GM23338 (cell line): ENCODE measurements at regions not wholly inside any gene's neighbourhood (a gene's known extent, or its start where the extent isn't known, plus 50 kb on each side); places are given as distances from the start of the nearest gene placed in this dataset.

Source experiments
- ATAC-seq: fragments of 200-7000 bp; cut with Tn5 transposase; 3 replicates; pipeline ENCODE4 v1.9.1; 2020
- DNase-seq: peaks from one replicate; pipeline ENCODE4 v3.0.0-alpha.2; 2015; ENCODE audit warnings: low spot score
- H2AFZ ChIP-seq: fragments of 200-600 bp; sonication (generic); 2 replicates; pipeline ENCODE4 v1.8.0; 2016; ENCODE audit warnings: antibody characterized with exemption, mild to moderate bottlenecking, moderate library complexity
- H3F3A ChIP-seq: fragments of 200-600 bp; sonication (generic); replicated peaks from 2 replicates; pipeline ENCODE4 v1.8.0; 2017; ENCODE audit warnings: antibody characterized with exemption, mixed run types, low read depth
- H3K27ac ChIP-seq: fragments of 200-600 bp; sonication (generic); 2 replicates; pipeline ENCODE4 v1.6.1; 2016; ENCODE audit warnings: low read depth
- H3K27me3 ChIP-seq: fragments of 200-600 bp; sonication (generic); 2 replicates; pipeline ENCODE4 v1.8.0; 2016; ENCODE audit warnings: mild to moderate bottlenecking, mixed run types, moderate library complexity; ENCODE audit not compliant: insufficient read depth
- H3K36me3 ChIP-seq: fragments of 200-600 bp; sonication (generic); 2 replicates; pipeline ENCODE4 v1.8.0; 2016; ENCODE audit warnings: mild to moderate bottlenecking; ENCODE audit not compliant: insufficient read depth
- H3K4me1 ChIP-seq: fragments of 200-600 bp; sonication (generic); 2 replicates; pipeline ENCODE4 v1.8.0; 2016; ENCODE audit warnings: mild to moderate bottlenecking, moderate library complexity; ENCODE audit not compliant: insufficient read depth
- H3K4me2 ChIP-seq: fragments of 200-600 bp; sonication (generic); 2 replicates; pipeline ENCODE4 v1.7.1; 2017; ENCODE audit warnings: mixed run types
- H3K4me3 ChIP-seq: fragments of 200-600 bp; sonication (generic); 2 replicates; pipeline ENCODE4 v1.6.1; 2016; ENCODE audit warnings: mixed run types
- H3K79me2 ChIP-seq: fragments of 200-600 bp; sonication (generic); replicated peaks from 2 replicates; pipeline ENCODE4 v1.8.0; 2017; ENCODE audit warnings: mild to moderate bottlenecking; ENCODE audit not compliant: insufficient read depth
- H3K9me2 ChIP-seq: fragments of 200-600 bp; sonication (generic); 2 replicates; pipeline ENCODE4 v1.8.0; 2017; ENCODE audit not compliant: insufficient read depth
- H4K20me1 ChIP-seq: fragments of 200-600 bp; sonication (generic); replicated peaks from 2 replicates; pipeline ENCODE4 v1.8.0; 2017; ENCODE audit warnings: mild to moderate bottlenecking; ENCODE audit not compliant: insufficient read depth
- H3K27ac Mint-ChIP-seq: 2 replicates; pipeline ENCODE4 v1.8.0; 2020; ENCODE audit warnings: inconsistent platforms, mild to moderate bottlenecking, moderate library complexity, mixed read lengths
- H3K27me3 Mint-ChIP-seq: 3 replicates; pipeline ENCODE4 v1.8.0; 2022; ENCODE audit warnings: low read depth, mild to moderate bottlenecking, moderate library complexity, mixed read lengths, inconsistent platforms; ENCODE audit not compliant: insufficient read depth, poor library complexity
- H3K36me3 Mint-ChIP-seq: 3 replicates; pipeline ENCODE4 v1.8.0; 2021; ENCODE audit warnings: low read depth, mild to moderate bottlenecking, inconsistent platforms, moderate library complexity, mixed read lengths
- H3K4me1 Mint-ChIP-seq: 3 replicates; pipeline ENCODE4 v1.8.0; 2020; ENCODE audit warnings: mild to moderate bottlenecking, inconsistent platforms, mixed read lengths
- H3K4me3 Mint-ChIP-seq: 3 replicates; pipeline ENCODE4 v1.8.0; 2021; ENCODE audit warnings: moderate library complexity, mild to moderate bottlenecking, inconsistent platforms, mixed read lengths
- H3K9me3 Mint-ChIP-seq: 3 replicates; pipeline ENCODE4 v1.8.0; 2020; ENCODE audit warnings: moderate library complexity, mild to moderate bottlenecking, inconsistent platforms, mixed read lengths
- CREB1 ChIP-seq: fragments of 250-450 bp; sonication (Bioruptor Pico); IDR thresholded peaks from 2 replicates; pipeline ENCODE4 v1.5.0; 2020; ENCODE audit warnings: low read depth, mild to moderate bottlenecking, moderate library complexity
- CTCF ChIP-seq, 2 experiments: fragments of 200-600 bp in 1 of 2; sonication (generic) in 1 of 2; conservative IDR thresholded peaks; 2 replicates each; pipeline versions ENCODE4 v1.5.1 to v1.6.1; 2016 to 2017; ENCODE audit warnings: antibody characterized with exemption in 2 of 2, low read depth in 2 of 2, mild to moderate bottlenecking in 2 of 2, moderate library complexity in 1 of 2
- EZH2 ChIP-seq: fragments of 200-600 bp; sonication (generic); IDR thresholded peaks from one replicate; pipeline ENCODE4 v1.8.0; 2017; ENCODE audit warnings: antibody characterized with exemption, mild to moderate bottlenecking, low read depth; ENCODE audit not compliant: unreplicated experiment
- JUNB ChIP-seq: IDR thresholded peaks from one replicate; pipeline ENCODE4 v1.6.1; 2016; ENCODE audit warnings: antibody characterized with exemption; ENCODE audit not compliant: unreplicated experiment
- POLR2AphosphoS5 ChIP-seq: IDR thresholded peaks from 2 replicates; pipeline ENCODE4 v1.6.1; 2016; ENCODE audit warnings: antibody characterized with exemption, low read depth
- REST ChIP-seq: IDR thresholded peaks from one replicate; pipeline ENCODE4 v1.6.1; 2018; ENCODE audit warnings: antibody characterized with exemption; ENCODE audit not compliant: unreplicated experiment
- STAT1 ChIP-seq: IDR thresholded peaks from one replicate; pipeline ENCODE4 v1.6.1; 2016; ENCODE audit warnings: antibody characterized with exemption; ENCODE audit not compliant: unreplicated experiment
- ZNF114 ChIP-seq: fragments of 250-450 bp; sonication (Bioruptor Pico); IDR thresholded peaks from 2 replicates; pipeline ENCODE4 v1.5.0; 2020; ENCODE audit warnings: mild to moderate bottlenecking, moderate library complexity
- ZNF331 ChIP-seq: fragments of 250-450 bp; sonication (Bioruptor Pico); IDR thresholded peaks from 2 replicates; pipeline ENCODE4 v1.5.0; 2020; ENCODE audit warnings: low read depth, mild to moderate bottlenecking, moderate library complexity
- TF ChIP-seq, protein P1 (sequence below): IDR thresholded peaks from 2 replicates; pipeline ENCODE4 v1.6.1; 2016; ENCODE audit warnings: antibody characterized with exemption

DNA sequence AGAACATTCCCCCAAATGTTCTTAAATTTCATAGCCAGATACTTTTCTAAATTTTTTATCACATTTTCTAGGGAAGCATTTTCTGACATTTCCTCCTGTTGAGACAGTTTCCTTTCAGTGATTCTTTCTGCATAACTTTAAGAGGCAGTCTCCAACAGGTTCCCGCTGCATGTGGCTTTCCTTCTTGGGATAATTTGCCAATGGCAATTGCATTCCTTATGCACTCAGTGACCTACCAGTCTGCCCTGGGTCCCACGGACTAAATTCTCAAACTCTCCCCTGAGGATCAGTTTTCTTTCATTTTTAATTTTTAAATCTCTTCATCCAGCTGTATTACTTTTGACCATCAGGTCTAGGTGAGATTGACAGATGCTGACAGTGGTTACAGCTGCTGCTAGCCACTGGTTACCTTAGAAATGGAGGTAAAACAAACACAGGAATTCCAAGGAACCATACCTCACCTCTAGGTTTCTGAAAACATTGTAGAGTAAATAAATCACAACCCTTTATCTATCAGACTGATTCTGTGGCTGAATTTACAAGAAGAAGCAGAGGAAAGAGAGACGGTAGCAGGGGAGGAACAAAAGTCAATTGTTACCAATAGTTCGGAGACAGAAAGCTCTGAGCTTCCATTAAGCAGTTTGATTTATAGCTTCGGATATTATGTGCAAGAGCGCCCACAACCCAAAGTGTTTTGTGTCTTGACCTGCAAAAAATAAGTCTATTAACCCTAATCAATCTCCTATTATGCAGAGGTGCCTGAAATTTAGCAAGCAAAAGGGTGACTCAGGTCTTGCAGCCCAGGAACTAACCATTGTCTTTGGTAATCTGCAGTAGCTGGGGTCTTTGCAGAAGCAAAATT, 216.0 kb downstream of the PMP22 start (continued):
- TF ChIP-seq REST (no peak), ZNF331 (no peak), CREB1 (CRISPR knock-in tag) (no peak), POLR2AphosphoS5 (no peak), STAT1 (no peak)
- TF ChIP-seq, protein P1, sequence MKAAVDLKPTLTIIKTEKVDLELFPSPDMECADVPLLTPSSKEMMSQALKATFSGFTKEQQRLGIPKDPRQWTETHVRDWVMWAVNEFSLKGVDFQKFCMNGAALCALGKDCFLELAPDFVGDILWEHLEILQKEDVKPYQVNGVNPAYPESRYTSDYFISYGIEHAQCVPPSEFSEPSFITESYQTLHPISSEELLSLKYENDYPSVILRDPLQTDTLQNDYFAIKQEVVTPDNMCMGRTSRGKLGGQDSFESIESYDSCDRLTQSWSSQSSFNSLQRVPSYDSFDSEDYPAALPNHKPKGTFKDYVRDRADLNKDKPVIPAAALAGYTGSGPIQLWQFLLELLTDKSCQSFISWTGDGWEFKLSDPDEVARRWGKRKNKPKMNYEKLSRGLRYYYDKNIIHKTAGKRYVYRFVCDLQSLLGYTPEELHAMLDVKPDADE: no peak

DNA sequence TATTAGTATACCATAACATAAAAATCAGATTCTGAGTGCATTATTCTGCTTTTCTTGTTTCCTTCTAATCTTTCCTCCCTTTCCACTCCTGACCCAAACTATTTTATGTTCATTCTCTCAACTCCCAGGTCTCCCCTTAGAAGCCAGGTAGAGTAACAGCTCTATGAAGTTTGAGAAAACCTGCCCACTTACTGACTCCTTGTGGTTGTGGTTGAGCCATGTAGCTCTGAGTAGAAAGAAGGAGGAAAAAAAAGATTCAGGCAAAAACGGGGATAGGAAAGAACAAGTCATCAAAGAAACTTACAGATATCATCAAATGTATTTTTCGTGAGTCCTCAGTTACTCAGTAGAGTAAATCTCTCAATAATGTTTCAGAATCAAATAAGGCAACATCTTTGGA, 216.7 kb downstream of the PMP22 start:
- Mint-ChIP-seq H3K36me3 (no peaks in the 10 kb centered on the region), H3K4me3 (no peak overlapping the region), H3K9me3 (peaks cover 4% of the 10 kb centered on the region; the same call in 2 of the 3 replicates), H3K4me1 (peaks cover 30% of the 10 kb centered on the region), H3K27me3 (peaks cover 4% of the 10 kb centered on the region), H3K27ac (peak overlapping the region; percentile 8; the same call in 1 of the 2 replicates)
- H3F3A ChIP-seq: no peaks in the 10 kb centered on the region
- no peaks in the 10 kb centered on the region for H4K20me1 ChIP-seq
- H3K27ac ChIP-seq: no peak overlapping the region
- H3K4me3 ChIP-seq: no peak overlapping the region
- H3K79me2 ChIP-seq: no peaks in the 10 kb centered on the region
- no peak overlapping the region for H2AFZ ChIP-seq
- no peaks in the 10 kb centered on the region for H3K9me2 ChIP-seq
- peaks cover 21% of the 10 kb centered on the region for H3K4me1 ChIP-seq
- TF ChIP-seq CTCF (conservative IDR thresholded peaks at IDR 0.05; ENCODE audit: low read depth in 2 of 2) (peak; percentile 55 to 56), JUNB (no peak), EZH2 (no peak), ZNF114 (CRISPR knock-in tag) (no peak)
- ATAC-seq (peak; percentile 90), DNase-seq (peak; percentile 51)
- peak overlapping the region; percentile 14; the same call in 1 of the 2 replicates for H3K4me2 ChIP-seq
- no peaks in the 10 kb centered on the region for H3K36me3 ChIP-seq
- no peaks in the 10 kb centered on the region for H3K27me3 ChIP-seq
